Coronary artery (tissue), 2 donors: ENCODE measurements at regions not wholly inside any gene's neighbourhood (a gene's known extent, or its start where the extent isn't known, plus 50 kb on each side); places are given as distances from the start of the nearest gene placed in this dataset.

Source experiments
- DNase-seq: peaks from one replicate; pipeline ENCODE4 v3.0.0-alpha.2; 2017; ENCODE audit warnings: low spot score
- H3K27ac ChIP-seq, 2 donors: fragments of 200-600 bp; sonication (generic); one replicate each; pipeline ENCODE4 v1.5.1; 2016 to 2019
- H3K4me3 ChIP-seq: fragments of 200-600 bp; sonication (generic); 2 replicates; pipeline ENCODE4 v1.5.1; 2016; ENCODE audit warnings: mild to moderate bottlenecking, moderate library complexity
- TF ChIP-seq, protein P1 (sequence below): fragments of 200-600 bp; sonication (generic); IDR thresholded peaks from one replicate; pipeline ENCODE4 v1.5.1; 2019; ENCODE audit warnings: antibody characterized with exemption

DNA sequence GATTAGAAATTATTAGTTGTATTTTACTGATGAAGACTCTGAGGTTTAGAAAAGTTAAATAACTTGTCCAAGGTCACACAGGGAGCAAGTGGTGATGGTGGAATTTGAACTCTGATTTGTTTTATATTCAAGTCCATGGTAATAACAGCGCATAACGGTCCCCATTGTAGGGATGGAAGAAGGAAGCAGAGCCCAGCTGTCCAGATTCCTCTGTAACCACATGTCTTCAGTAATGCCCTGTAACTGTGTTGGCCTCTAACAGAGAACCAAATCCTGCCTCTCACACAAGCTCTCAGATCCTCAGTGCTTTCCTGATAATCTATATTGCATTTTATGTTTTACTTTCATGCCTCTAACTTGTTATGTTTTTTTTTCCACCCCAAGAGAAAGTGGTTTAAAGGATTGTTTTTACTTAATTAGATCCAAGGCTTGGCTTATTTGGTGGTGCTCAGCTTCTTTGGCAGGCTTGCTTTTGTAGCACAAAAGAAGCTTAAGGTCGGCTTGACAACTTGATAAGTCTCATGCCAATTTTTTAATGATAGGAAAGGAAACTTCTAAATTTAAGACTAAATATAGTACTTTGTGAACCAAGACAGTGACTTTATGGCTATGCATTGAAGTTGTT is 105.1 kb upstream of the SEL1L start:
- H3K27ac ChIP-seq: no peak overlapping the region
- no peak overlapping the region for H3K4me3 ChIP-seq
- no peak for DNase-seq
- TF ChIP-seq, protein P1, sequence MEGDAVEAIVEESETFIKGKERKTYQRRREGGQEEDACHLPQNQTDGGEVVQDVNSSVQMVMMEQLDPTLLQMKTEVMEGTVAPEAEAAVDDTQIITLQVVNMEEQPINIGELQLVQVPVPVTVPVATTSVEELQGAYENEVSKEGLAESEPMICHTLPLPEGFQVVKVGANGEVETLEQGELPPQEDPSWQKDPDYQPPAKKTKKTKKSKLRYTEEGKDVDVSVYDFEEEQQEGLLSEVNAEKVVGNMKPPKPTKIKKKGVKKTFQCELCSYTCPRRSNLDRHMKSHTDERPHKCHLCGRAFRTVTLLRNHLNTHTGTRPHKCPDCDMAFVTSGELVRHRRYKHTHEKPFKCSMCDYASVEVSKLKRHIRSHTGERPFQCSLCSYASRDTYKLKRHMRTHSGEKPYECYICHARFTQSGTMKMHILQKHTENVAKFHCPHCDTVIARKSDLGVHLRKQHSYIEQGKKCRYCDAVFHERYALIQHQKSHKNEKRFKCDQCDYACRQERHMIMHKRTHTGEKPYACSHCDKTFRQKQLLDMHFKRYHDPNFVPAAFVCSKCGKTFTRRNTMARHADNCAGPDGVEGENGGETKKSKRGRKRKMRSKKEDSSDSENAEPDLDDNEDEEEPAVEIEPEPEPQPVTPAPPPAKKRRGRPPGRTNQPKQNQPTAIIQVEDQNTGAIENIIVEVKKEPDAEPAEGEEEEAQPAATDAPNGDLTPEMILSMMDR: no peak

DNA sequence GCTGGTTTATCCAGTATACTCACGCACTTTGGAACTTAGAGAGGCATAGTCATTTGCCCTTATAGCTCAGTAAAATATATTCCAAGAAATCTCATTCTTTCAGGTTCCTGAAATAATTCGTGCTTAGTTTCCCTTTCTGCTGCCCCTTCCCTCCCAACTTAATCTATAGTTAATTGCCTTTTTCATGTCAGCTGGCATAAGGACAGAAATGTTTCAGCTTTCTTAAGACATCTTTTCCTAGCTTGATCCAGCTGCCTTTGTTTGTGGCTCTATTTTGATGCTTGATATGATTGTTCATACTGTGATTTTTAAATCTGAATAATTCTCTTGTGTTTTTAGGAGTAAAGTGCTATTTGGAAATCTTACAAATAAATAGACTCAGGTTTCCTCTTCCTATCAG is 120.0 kb upstream of the SEL1L start:
- H3K4me3 ChIP-seq: no peak overlapping the region
- DNase-seq: no peak
- H3K27ac ChIP-seq: no peak overlapping the region
- TF ChIP-seq, protein P1: no peak

DNA sequence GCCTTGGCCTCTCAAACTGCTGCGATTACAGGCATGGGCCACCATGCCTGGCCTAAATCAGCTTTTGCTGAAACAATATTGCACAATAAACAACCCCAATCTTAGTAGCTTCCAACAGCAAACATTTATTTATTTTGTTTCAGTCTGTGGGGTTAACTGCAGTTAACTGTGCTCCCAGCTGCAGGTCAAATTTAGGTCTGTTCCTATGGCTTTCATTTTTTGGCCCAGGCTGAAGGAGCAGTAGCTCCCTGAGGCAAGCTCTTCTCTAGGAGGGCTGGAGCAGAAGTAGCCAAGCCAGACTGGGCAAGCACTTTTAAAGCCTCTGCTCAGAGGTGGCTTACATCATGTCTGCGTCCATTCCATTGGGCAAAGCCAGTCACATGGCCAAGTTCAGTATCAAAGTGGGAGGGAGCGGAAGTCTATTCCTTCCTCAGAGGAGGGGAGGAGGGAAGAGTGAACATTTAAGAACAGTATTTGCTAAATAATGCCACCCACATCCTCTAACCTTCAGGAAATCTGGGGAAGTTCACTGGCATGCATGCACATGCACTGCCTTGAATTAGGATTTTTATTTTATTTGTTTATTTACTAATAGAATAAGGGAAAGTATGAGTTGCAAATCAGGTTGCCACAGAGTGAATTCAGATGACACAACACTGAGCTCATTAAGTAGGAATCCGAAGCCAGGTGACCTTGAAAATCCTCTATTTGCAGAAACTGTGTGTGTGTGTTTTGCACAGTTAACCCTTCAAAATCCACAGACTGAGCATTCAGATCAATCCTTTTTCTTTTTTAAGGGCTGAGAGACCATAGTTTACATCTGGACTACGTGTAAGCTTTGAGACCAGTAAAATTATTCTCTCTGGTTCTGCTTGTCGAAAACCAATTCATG is 122.0 kb upstream of the SEL1L start:
- H3K4me3 ChIP-seq: no peak overlapping the region
- TF ChIP-seq, protein P1: no peak
- no peak for DNase-seq
- H3K27ac ChIP-seq: no peak overlapping the region

DNA sequence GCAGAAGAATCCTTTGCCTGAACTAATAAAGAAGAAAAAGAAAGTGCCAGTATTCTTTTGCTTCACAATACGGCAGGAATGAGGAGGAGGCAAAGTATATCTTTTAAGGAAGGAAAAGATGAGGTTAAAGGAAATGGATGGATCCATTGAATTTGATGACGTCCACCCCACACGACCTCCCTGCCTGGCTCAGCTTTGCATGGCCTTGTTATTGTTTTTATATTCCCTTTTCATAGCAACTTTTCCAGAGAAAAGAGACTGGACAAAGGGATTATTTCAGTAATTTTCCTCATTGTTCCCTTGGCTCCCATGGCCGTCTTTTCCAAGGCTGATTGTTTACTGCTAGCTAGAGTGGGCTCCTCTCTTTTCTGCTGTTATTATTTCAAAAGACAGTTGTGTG is 123.2 kb upstream of the SEL1L start:
- peak overlapping the region in 1 of 2 donors; percentile 34 for H3K27ac ChIP-seq
- TF ChIP-seq, protein P1: no peak
- no peak overlapping the region for H3K4me3 ChIP-seq
- no peak for DNase-seq

DNA sequence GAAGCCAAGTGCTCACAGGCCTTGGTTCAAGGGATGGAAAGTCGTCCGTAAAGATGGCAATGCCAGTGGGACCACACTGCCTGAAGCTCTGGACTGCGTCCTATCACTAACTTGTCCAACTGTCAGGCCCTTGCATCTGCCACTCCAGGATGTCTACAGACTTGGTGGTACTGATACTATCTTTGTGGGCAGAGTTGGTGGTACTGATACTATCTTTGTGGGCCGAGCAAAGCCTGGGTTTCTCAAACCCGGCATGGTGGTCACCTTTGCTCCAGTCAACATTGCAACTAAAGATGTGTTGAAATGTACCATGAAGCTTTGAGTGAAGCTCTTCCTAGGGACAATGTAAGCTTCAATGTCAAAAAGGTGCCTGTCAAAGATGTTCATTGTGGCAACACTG is 128.4 kb upstream of the SEL1L start:
- TF ChIP-seq, protein P1: no peak
- DNase-seq: no peak
- no peak overlapping the region for H3K4me3 ChIP-seq
- H3K27ac ChIP-seq: no peak overlapping the region

DNA sequence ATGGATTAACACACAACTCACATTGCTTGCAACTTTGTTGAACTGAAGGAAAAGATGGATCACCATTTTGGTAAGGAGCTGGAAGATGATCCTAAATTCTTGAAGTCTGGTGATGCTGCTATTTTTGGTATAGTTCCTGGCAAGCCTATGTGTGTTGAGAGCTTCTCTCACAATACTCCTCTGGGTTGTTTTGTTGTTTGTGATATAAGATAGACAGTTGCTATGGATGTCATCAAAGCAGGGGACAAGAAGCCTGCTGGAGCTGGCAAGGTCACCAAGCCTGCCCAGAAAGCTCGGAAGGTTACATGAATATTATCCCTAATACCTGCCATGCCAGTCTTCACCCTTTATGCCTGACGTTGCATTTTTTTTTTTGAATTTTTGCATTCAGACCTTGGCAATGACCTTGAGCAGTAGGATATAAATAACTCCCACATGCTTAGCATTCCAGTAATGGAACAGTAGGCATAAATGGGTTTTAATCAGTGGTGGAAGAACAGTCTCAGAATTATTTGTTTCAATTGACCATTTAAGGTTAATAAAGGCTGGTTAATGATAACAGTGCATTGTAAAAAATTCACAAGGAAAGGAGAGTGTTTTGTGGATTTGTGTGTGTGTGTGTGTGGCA is 129.0 kb upstream of the SEL1L start:
- H3K27ac ChIP-seq: peak overlapping the region in 1 of 2 donors; percentile 20

More for the DNA sequence above, 129.0 kb upstream of the SEL1L start:
- no peak for DNase-seq
- H3K4me3 ChIP-seq: no peak overlapping the region
- TF ChIP-seq, protein P1: no peak
